ENCODE measurements at regions not wholly inside any gene's neighbourhood (a gene's known extent, or its start where the extent isn't known, plus 50 kb on each side); places are given as distances from the start of the nearest gene placed in this dataset.

- ChIA-PET POLR2A (no interaction called here), CTCF (no interaction called here)
- Mint-ChIP-seq H3K4me1 (ENCODE audit: low read depth) (no peaks in the 10 kb centered on the region), H3K27ac (no peak overlapping the region), H3K4me3 (no peak overlapping the region), H3K36me3 (ENCODE audit: low read depth) (no peaks in the 10 kb centered on the region), H3K27me3 (ENCODE audit: low read depth) (no peaks in the 10 kb centered on the region), H3K9me3 (ENCODE audit: insufficient read depth) (peaks cover 3% of the 10 kb centered on the region)
- DNase-seq: no peak
- no peak for ATAC-seq
Observed at GRCh38 chr5:125117566-125117965, 371.1 kb upstream of the ZNF608 start.

- H3K27ac Mint-ChIP-seq: no peak overlapping the region
- no peak for DNase-seq
- POLR2A ChIA-PET: no interaction called here
- no peak for ATAC-seq
- no peaks in the 10 kb centered on the region for H3K27me3 Mint-ChIP-seq (ENCODE audit: low read depth)
- no peak overlapping the region for H3K4me3 Mint-ChIP-seq
- peaks cover 3% of the 10 kb centered on the region for H3K9me3 Mint-ChIP-seq (ENCODE audit: insufficient read depth)
- no peaks in the 10 kb centered on the region for H3K36me3 Mint-ChIP-seq (ENCODE audit: low read depth)
- CTCF ChIA-PET: no interaction called here
- no peaks in the 10 kb centered on the region for H3K4me1 Mint-ChIP-seq (ENCODE audit: low read depth)
Observed at GRCh38 chr5:125120012-125120411, 373.6 kb upstream of the ZNF608 start.

GRCh38 chr5:125125031-125125823 lies 378.8 kb upstream of the ZNF608 start:
- Mint-ChIP-seq H3K27ac (no peak overlapping the region), H3K27me3 (ENCODE audit: low read depth) (no peaks in the 10 kb centered on the region), H3K9me3 (ENCODE audit: insufficient read depth) (no peaks in the 10 kb centered on the region), H3K4me1 (ENCODE audit: low read depth) (no peaks in the 10 kb centered on the region), H3K36me3 (ENCODE audit: low read depth) (no peaks in the 10 kb centered on the region), H3K4me3 (no peak overlapping the region)
- ATAC-seq (no peak), DNase-seq (no peak)
- POLR2A ChIA-PET: no interaction called here
- CTCF ChIA-PET: no interaction called here

- DNase-seq (no peak), ATAC-seq (no peak)
- H3K27me3 Mint-ChIP-seq (ENCODE audit: low read depth): no peaks in the 10 kb centered on the region
- no peaks in the 10 kb centered on the region for H3K9me3 Mint-ChIP-seq (ENCODE audit: insufficient read depth)
- H3K4me1 Mint-ChIP-seq (ENCODE audit: low read depth): no peaks in the 10 kb centered on the region
- H3K27ac Mint-ChIP-seq: no peak overlapping the region
- CTCF ChIA-PET: no interaction called here
- H3K36me3 Mint-ChIP-seq (ENCODE audit: low read depth): no peaks in the 10 kb centered on the region
- POLR2A ChIA-PET: no interaction called here
- H3K4me3 Mint-ChIP-seq: no peak overlapping the region
Observed at GRCh38 chr5:125126050-125126449, 379.6 kb upstream of the ZNF608 start.

GRCh38 chr5:125129151-125129806 lies 382.8 kb upstream of the ZNF608 start:
- Mint-ChIP-seq H3K27me3 (ENCODE audit: low read depth) (no peaks in the 10 kb centered on the region), H3K36me3 (ENCODE audit: low read depth) (no peaks in the 10 kb centered on the region), H3K4me3 (no peak overlapping the region), H3K9me3 (ENCODE audit: insufficient read depth) (no peaks in the 10 kb centered on the region), H3K4me1 (ENCODE audit: low read depth) (no peaks in the 10 kb centered on the region), H3K27ac (no peak overlapping the region)
- ATAC-seq: no peak
- ChIA-PET POLR2A (no interaction called here), CTCF (no interaction called here)
- DNase-seq: no peak

GRCh38 chr5:125130591-125130990 lies 384.2 kb upstream of the ZNF608 start:
- no peaks in the 10 kb centered on the region for H3K27me3 Mint-ChIP-seq (ENCODE audit: low read depth)
- H3K9me3 Mint-ChIP-seq (ENCODE audit: insufficient read depth): no peaks in the 10 kb centered on the region
- H3K4me3 Mint-ChIP-seq: no peak overlapping the region
- H3K4me1 Mint-ChIP-seq (ENCODE audit: low read depth): no peaks in the 10 kb centered on the region
- H3K27ac Mint-ChIP-seq: no peak overlapping the region
- H3K36me3 Mint-ChIP-seq (ENCODE audit: low read depth): no peaks in the 10 kb centered on the region
- ChIA-PET CTCF (no interaction called here), POLR2A (no interaction called here)
- no peak for DNase-seq
- no peak for ATAC-seq

GRCh38 chr5:125134216-125135081 lies 388.0 kb upstream of the ZNF608 start:
- DNase-seq: no peak
- no peaks in the 10 kb centered on the region for H3K9me3 Mint-ChIP-seq (ENCODE audit: insufficient read depth)
- no peaks in the 10 kb centered on the region for H3K4me1 Mint-ChIP-seq (ENCODE audit: low read depth)
- H3K36me3 Mint-ChIP-seq (ENCODE audit: low read depth): no peaks in the 10 kb centered on the region
- no peak for ATAC-seq
- no peak overlapping the region for H3K27ac Mint-ChIP-seq
- POLR2A ChIA-PET: no interaction called here
- CTCF ChIA-PET: no interaction called here
- no peak overlapping the region for H3K4me3 Mint-ChIP-seq
- no peaks in the 10 kb centered on the region for H3K27me3 Mint-ChIP-seq (ENCODE audit: low read depth)

- Mint-ChIP-seq H3K27me3 (ENCODE audit: low read depth) (no peaks in the 10 kb centered on the region), H3K4me3 (no peak overlapping the region), H3K9me3 (ENCODE audit: insufficient read depth) (no peaks in the 10 kb centered on the region), H3K36me3 (ENCODE audit: low read depth) (no peaks in the 10 kb centered on the region), H3K27ac (no peak overlapping the region), H3K4me1 (ENCODE audit: low read depth) (no peaks in the 10 kb centered on the region)
- ChIA-PET POLR2A (no interaction called here), CTCF (no interaction called here)
- ATAC-seq (no peak), DNase-seq (no peak)
Observed at GRCh38 chr5:125137535-125137934, 391.1 kb upstream of the ZNF608 start.

- DNase-seq (no peak), ATAC-seq (no peak)
- H3K4me3 Mint-ChIP-seq: no peak overlapping the region
- no peaks in the 10 kb centered on the region for H3K27me3 Mint-ChIP-seq (ENCODE audit: low read depth)
- no peak overlapping the region for H3K27ac Mint-ChIP-seq
- CTCF ChIA-PET: no interaction called here
- POLR2A ChIA-PET: no interaction called here
- H3K9me3 Mint-ChIP-seq (ENCODE audit: insufficient read depth): no peaks in the 10 kb centered on the region
- no peaks in the 10 kb centered on the region for H3K4me1 Mint-ChIP-seq (ENCODE audit: low read depth)
- no peaks in the 10 kb centered on the region for H3K36me3 Mint-ChIP-seq (ENCODE audit: low read depth)
Observed at GRCh38 chr5:125138266-125138665, 391.8 kb upstream of the ZNF608 start.

GRCh38 chr5:125139590-125139989 lies 393.2 kb upstream of the ZNF608 start:
- ATAC-seq (no peak), DNase-seq (no peak)
- H3K27me3 Mint-ChIP-seq (ENCODE audit: low read depth): no peaks in the 10 kb centered on the region
- no peak overlapping the region for H3K4me3 Mint-ChIP-seq
- H3K27ac Mint-ChIP-seq: no peak overlapping the region
- no peaks in the 10 kb centered on the region for H3K9me3 Mint-ChIP-seq (ENCODE audit: insufficient read depth)
- no peaks in the 10 kb centered on the region for H3K4me1 Mint-ChIP-seq (ENCODE audit: low read depth)
- no peaks in the 10 kb centered on the region for H3K36me3 Mint-ChIP-seq (ENCODE audit: low read depth)
- POLR2A ChIA-PET: no interaction called here
- CTCF ChIA-PET: no interaction called here

- Mint-ChIP-seq H3K4me1 (ENCODE audit: low read depth) (no peaks in the 10 kb centered on the region), H3K36me3 (ENCODE audit: low read depth) (no peaks in the 10 kb centered on the region), H3K4me3 (no peak overlapping the region), H3K27me3 (ENCODE audit: low read depth) (no peaks in the 10 kb centered on the region), H3K9me3 (ENCODE audit: insufficient read depth) (no peaks in the 10 kb centered on the region), H3K27ac (no peak overlapping the region)
- CTCF ChIA-PET: no interaction called here
- no peak for DNase-seq
- no peak for ATAC-seq
- POLR2A ChIA-PET: no interaction called here
Observed at GRCh38 chr5:125140220-125140619, 393.8 kb upstream of the ZNF608 start.

GRCh38 chr5:125140855-125141254 lies 394.4 kb upstream of the ZNF608 start:
- no peaks in the 10 kb centered on the region for H3K27me3 Mint-ChIP-seq (ENCODE audit: low read depth)
- CTCF ChIA-PET: no interaction called here
- DNase-seq (no peak), ATAC-seq (no peak)
- no peak overlapping the region for H3K27ac Mint-ChIP-seq
- no peak overlapping the region for H3K4me3 Mint-ChIP-seq
- H3K36me3 Mint-ChIP-seq (ENCODE audit: low read depth): no peaks in the 10 kb centered on the region
- no peaks in the 10 kb centered on the region for H3K9me3 Mint-ChIP-seq (ENCODE audit: insufficient read depth)
- POLR2A ChIA-PET: no interaction called here
- H3K4me1 Mint-ChIP-seq (ENCODE audit: low read depth): no peaks in the 10 kb centered on the region
